ENCODE measurements at regions not wholly inside any gene's neighbourhood (a gene's known extent, or its start where the extent isn't known, plus 50 kb on each side); places are given as distances from the start of the nearest gene placed in this dataset.

DNA sequence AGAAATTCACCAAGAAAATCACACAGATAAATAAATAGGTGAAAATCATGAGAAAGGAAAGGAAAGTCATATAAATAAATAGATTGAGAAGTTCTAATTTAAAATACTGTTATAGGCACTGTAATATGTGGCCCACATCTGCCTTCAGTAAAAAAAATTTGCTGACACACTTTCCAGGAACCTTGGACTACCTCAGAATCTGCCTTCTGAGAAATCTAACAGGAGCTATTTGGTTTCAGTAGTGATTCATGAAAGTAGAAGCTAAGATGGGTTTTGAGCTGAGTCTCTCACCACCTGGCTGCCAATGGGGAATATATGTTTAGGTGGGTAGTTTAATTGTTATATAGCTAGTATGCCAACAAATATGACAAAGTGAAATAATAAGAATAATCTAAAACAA is 810.0 kb downstream of the RAB28 start:
- TF ChIP-seq EZH2phosphoT487 (IDR thresholded peaks at IDR 0.05; ENCODE audit: borderline replicate concordance, low read length), result no peak
- TF ChIP-seq, protein P1, sequence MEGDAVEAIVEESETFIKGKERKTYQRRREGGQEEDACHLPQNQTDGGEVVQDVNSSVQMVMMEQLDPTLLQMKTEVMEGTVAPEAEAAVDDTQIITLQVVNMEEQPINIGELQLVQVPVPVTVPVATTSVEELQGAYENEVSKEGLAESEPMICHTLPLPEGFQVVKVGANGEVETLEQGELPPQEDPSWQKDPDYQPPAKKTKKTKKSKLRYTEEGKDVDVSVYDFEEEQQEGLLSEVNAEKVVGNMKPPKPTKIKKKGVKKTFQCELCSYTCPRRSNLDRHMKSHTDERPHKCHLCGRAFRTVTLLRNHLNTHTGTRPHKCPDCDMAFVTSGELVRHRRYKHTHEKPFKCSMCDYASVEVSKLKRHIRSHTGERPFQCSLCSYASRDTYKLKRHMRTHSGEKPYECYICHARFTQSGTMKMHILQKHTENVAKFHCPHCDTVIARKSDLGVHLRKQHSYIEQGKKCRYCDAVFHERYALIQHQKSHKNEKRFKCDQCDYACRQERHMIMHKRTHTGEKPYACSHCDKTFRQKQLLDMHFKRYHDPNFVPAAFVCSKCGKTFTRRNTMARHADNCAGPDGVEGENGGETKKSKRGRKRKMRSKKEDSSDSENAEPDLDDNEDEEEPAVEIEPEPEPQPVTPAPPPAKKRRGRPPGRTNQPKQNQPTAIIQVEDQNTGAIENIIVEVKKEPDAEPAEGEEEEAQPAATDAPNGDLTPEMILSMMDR (conservative IDR thresholded peaks at IDR 0.05; ENCODE audit: low read depth, low read length), result no peak
- no peak for TF ChIP-seq EZH2 (IDR thresholded peaks at IDR 0.05; ENCODE audit: low read length, unreplicated experiment)

Measured in PC-3 (cell line).